Body of pancreas (tissue), 4 donors: ENCODE measurements at regions not wholly inside any gene's neighbourhood (a gene's known extent, or its start where the extent isn't known, plus 50 kb on each side); places are given as distances from the start of the nearest gene placed in this dataset.

Experiments used
- POLR2A ChIP-seq, 3 donors: fragments of 450-650 bp; IDR thresholded peaks; one replicate each; pipeline ENCODE4 v1.6.1; 2016; ENCODE audit warnings: antibody characterized with exemption in 3 of 3, mild to moderate bottlenecking in 2 of 3
- TF ChIP-seq, protein P1 (sequence below), 7 experiments: fragments of 450-650 bp in 4 of 7; fragments of 200-600 bp in 3 of 7; sonication (generic) in 3 of 7; IDR thresholded peaks; one replicate each; pipeline ENCODE4 v1.5.1; 2016 to 2019; ENCODE audit warnings: antibody characterized with exemption in 7 of 7

DNA sequence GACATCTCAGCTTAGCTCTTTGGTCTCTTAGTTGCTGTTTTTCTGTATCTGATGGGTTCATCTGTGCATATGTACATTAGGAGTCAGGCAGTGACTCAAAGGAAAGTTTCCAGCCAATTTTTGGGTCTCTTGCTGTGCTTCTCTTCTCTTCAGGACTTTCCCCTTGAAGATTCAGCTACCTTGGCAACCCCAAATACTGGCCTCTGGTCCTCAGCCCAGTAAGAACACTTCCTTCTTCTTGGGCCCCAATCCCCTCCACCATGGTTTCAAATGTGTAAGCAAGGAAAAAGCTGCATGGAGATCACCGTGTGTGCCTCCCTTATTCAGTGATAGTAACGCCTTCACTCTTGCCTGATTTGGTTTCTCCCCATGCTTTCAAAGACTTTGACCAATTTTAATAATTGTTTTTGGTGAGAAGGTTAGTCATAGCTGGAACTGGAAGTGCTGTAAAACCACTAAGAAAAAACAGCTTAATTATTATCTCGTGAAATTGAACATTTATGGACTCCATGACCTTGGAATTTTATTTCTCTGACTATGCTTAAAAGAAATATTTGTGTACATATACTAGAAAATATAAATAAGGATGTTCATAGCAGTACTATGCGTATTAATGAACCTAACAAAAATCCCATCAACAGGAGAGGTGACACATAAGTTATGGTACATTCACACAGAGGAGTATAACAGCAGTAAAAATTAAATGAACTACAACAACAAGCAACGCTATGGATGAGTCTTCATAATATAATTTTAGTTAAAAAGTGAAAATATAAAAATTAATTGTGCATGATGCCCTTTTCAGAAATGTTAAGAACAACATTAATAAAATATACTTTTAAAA lies 125.3 kb upstream of the BCL6 start:
- TF ChIP-seq, protein P1, sequence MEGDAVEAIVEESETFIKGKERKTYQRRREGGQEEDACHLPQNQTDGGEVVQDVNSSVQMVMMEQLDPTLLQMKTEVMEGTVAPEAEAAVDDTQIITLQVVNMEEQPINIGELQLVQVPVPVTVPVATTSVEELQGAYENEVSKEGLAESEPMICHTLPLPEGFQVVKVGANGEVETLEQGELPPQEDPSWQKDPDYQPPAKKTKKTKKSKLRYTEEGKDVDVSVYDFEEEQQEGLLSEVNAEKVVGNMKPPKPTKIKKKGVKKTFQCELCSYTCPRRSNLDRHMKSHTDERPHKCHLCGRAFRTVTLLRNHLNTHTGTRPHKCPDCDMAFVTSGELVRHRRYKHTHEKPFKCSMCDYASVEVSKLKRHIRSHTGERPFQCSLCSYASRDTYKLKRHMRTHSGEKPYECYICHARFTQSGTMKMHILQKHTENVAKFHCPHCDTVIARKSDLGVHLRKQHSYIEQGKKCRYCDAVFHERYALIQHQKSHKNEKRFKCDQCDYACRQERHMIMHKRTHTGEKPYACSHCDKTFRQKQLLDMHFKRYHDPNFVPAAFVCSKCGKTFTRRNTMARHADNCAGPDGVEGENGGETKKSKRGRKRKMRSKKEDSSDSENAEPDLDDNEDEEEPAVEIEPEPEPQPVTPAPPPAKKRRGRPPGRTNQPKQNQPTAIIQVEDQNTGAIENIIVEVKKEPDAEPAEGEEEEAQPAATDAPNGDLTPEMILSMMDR (IDR thresholded peaks at IDR 0.05), result no peak
- no peak for TF ChIP-seq POLR2A (IDR thresholded peaks at IDR 0.05)
